A549 (cell line): ENCODE measurements at regions not wholly inside any gene's neighbourhood (a gene's known extent, or its start where the extent isn't known, plus 50 kb on each side); places are given as distances from the start of the nearest gene placed in this dataset.

Experiments
- CBX2 ChIP-seq: fragments of 200-600 bp; sonication (generic); IDR thresholded peaks from 2 replicates; pipeline ENCODE4 v1.6.1; 2016; ENCODE audit warnings: low read depth, mild to moderate bottlenecking, borderline replicate concordance
- CTCF ChIP-seq: fragments of >200 bp; sonication (Bioruptor Twin); formaldehyde crosslinking; IDR thresholded peaks from 3 replicates; pipeline ENCODE4 v1.5.1; 2016
- EP300 ChIP-seq, 2 experiments: fragments of >200 bp; sonication (Bioruptor Twin); formaldehyde crosslinking; IDR thresholded peaks; 2 replicates in 1 of 2; 3 replicates in 1 of 2; pipeline ENCODE4 v1.6.1; 2016 to 2017
- ESRRA ChIP-seq: fragments of 150-350 bp; IDR thresholded peaks from 2 replicates; pipeline ENCODE4 v1.6.1; 2014; ENCODE audit warnings: mild to moderate bottlenecking, low read length, borderline replicate concordance
- MAFK ChIP-seq: fragments of 450-650 bp; IDR thresholded peaks from 2 replicates; pipeline ENCODE4 v1.6.1; 2014; ENCODE audit not compliant: partially characterized antibody
- MAZ ChIP-seq: fragments of 150-350 bp; IDR thresholded peaks from 2 replicates; pipeline ENCODE4 v1.6.1; 2014; ENCODE audit warnings: antibody characterized with exemption, low read depth, low read length, borderline replicate concordance
- POLR2A ChIP-seq: IDR thresholded peaks from 2 replicates; pipeline ENCODE4 v1.6.1; 2012; ENCODE audit warnings: mild to moderate bottlenecking, low read length
- ZC3H11A ChIP-seq: fragments of 450-650 bp; IDR thresholded peaks from 2 replicates; pipeline ENCODE4 v1.6.1; 2014; ENCODE audit warnings: antibody characterized with exemption, mild to moderate bottlenecking

GRCh38 chr11:106280036-106280435, 202.6 kb downstream of the AASDHPPT start:
- TF ChIP-seq EP300 (IDR thresholded peaks at IDR 0.05) (no peak), ZC3H11A (no peak), MAZ (no peak), ESRRA (no peak), CBX2 (no peak), POLR2A (no peak), CTCF (no peak), MAFK (no peak)
